Calu3 (cell line): ENCODE measurements at regions not wholly inside any gene's neighbourhood (a gene's known extent, or its start where the extent isn't known, plus 50 kb on each side); places are given as distances from the start of the nearest gene placed in this dataset.

Experiments
- BruUV-seq: library from RNA; stranded (reverse); fragments of 400-500 nt; replicated peaks from 2 replicates; lab custom pipeline; 2021; lab: Mats Ljungman, UMichigan
- CTCF ChIA-PET: fragments of 300-600 bp; sonication (Branson Sonifier 250); formaldehyde crosslinking; loops from one replicate; lab custom pipeline; 2022; ENCODE audit warnings: antibody characterized with exemption; lab: Charles Lee
- DNase-seq: peaks from one replicate; pipeline ENCODE4 v3.0.0; 2022
- H3K27ac Mint-ChIP-seq: one replicate; pipeline ENCODE4 v1.8.0; 2022; ENCODE audit warnings: mixed read lengths; ENCODE audit not compliant: unreplicated experiment
- H3K27me3 Mint-ChIP-seq: one replicate; pipeline ENCODE4 v1.8.0; 2022; ENCODE audit warnings: mixed read lengths; ENCODE audit not compliant: unreplicated experiment
- H3K36me3 Mint-ChIP-seq: one replicate; pipeline ENCODE4 v1.8.0; 2022; ENCODE audit warnings: mild to moderate bottlenecking, moderate library complexity, mixed read lengths; ENCODE audit not compliant: insufficient read depth, unreplicated experiment
- H3K4me1 Mint-ChIP-seq: one replicate; pipeline ENCODE4 v1.8.0; 2022; ENCODE audit warnings: mild to moderate bottlenecking, low read depth, mixed read lengths; ENCODE audit not compliant: unreplicated experiment
- H3K4me3 Mint-ChIP-seq: one replicate; pipeline ENCODE4 v1.8.0; 2022; ENCODE audit warnings: mild to moderate bottlenecking, low read depth, moderate library complexity, mixed read lengths; ENCODE audit not compliant: unreplicated experiment
- H3K9me3 Mint-ChIP-seq: one replicate; pipeline ENCODE4 v1.8.0; 2022; ENCODE audit warnings: low read depth, mixed read lengths; ENCODE audit not compliant: unreplicated experiment
- intact Hi-C: fragments of 100-400 bp; cut with micrococcal nuclease; formaldehyde crosslinking; loops from one replicate; pipeline ENCODE4 v1.10.0; 2022; ENCODE audit not compliant: unreplicated experiment
- TF ChIP-seq, protein P1 (sequence below): fragments of 200-600 bp; IDR thresholded peaks from one replicate; pipeline ENCODE4 v1.8.0; 2022; ENCODE audit warnings: antibody characterized with exemption; ENCODE audit not compliant: unreplicated experiment

DNA sequence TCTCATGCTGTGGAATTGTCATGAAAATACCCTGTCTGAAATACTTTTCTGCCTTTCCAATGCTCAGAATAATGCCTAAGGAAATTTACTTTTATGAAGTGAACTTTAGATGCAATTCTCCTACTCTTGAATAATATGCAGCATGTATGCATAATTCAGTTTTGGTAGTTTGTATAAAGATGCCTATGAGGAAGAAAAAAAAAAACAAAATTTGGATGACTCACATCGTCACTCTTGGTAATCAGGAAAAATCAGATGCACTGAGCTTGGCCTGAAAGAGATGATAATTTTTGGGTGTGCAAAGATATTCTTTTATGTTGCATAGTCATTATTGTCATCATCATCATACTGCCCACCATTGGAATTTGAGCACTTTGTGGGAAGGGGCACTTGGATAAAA is 382.1 kb downstream of the ANKRD7 start:
- H3K27ac Mint-ChIP-seq: no peak overlapping the region
- no peak overlapping the region for H3K4me3 Mint-ChIP-seq
- no peak for DNase-seq
- TF ChIP-seq, protein P1, sequence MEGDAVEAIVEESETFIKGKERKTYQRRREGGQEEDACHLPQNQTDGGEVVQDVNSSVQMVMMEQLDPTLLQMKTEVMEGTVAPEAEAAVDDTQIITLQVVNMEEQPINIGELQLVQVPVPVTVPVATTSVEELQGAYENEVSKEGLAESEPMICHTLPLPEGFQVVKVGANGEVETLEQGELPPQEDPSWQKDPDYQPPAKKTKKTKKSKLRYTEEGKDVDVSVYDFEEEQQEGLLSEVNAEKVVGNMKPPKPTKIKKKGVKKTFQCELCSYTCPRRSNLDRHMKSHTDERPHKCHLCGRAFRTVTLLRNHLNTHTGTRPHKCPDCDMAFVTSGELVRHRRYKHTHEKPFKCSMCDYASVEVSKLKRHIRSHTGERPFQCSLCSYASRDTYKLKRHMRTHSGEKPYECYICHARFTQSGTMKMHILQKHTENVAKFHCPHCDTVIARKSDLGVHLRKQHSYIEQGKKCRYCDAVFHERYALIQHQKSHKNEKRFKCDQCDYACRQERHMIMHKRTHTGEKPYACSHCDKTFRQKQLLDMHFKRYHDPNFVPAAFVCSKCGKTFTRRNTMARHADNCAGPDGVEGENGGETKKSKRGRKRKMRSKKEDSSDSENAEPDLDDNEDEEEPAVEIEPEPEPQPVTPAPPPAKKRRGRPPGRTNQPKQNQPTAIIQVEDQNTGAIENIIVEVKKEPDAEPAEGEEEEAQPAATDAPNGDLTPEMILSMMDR: no peak
- peaks cover 2% of the 10 kb centered on the region for H3K9me3 Mint-ChIP-seq
- H3K27me3 Mint-ChIP-seq: no peaks in the 10 kb centered on the region
- CTCF ChIA-PET: no interaction called here
- H3K4me1 Mint-ChIP-seq: no peaks in the 10 kb centered on the region
- no TSS peak for BruUV-seq
- no peaks in the 10 kb centered on the region for H3K36me3 Mint-ChIP-seq
- intact Hi-C loops: no loop called here

DNA sequence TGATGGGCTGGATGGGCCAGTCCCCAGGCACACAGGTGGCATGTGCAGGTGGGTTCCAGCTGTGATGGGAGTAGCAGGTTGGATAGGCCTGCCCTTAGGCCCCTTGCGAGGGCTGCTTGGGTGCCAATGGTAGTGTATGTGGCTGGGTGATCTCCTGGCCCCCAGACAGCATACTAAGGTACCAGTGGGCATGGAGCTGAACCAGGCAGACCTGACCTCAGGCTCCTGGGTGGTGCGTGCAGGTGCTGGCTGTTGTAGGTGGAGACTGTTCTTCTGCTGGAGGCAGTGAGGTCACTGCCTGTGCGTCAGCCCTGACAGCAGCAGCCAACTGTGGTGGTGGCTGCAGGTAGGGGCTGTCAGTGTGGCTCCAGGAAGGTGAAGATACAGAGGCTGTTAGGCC is 384.7 kb downstream of the ANKRD7 start:
- Mint-ChIP-seq H3K4me1 (no peaks in the 10 kb centered on the region), H3K4me3 (no peak overlapping the region), H3K27me3 (no peaks in the 10 kb centered on the region), H3K27ac (no peak overlapping the region), H3K36me3 (no peaks in the 10 kb centered on the region), H3K9me3 (peaks cover 2% of the 10 kb centered on the region)
- TF ChIP-seq, protein P1: no peak
- no TSS peak for BruUV-seq
- intact Hi-C loops: no loop called here
- CTCF ChIA-PET: no interaction called here
- DNase-seq: no peak

DNA sequence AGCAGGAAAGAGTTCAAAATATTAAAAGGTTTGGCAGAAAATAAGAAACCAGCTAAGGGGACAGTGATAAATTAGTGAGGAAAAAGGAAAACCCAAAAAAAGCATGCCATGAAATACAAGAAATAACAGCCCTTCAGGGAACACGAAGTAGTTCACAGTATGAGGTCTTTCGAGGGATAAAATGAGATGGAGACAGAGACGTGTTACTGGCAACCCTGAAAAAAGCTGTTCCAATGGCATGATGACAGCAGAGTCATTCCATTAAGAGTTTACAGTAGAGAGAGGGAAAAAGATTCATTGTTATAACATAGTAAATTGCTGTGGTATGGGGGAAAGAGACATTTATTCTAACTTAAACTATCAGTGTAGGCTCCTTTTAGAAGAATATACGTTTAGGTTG is 391.2 kb downstream of the ANKRD7 start:
- CTCF ChIA-PET: no interaction called here
- Mint-ChIP-seq H3K9me3 (no peaks in the 10 kb centered on the region), H3K36me3 (no peaks in the 10 kb centered on the region), H3K27ac (no peak overlapping the region), H3K27me3 (no peaks in the 10 kb centered on the region), H3K4me1 (no peaks in the 10 kb centered on the region), H3K4me3 (no peak overlapping the region)
- intact Hi-C loops: no loop called here
- no peak for DNase-seq
- TF ChIP-seq, protein P1: no peak
- BruUV-seq: no TSS peak

DNA sequence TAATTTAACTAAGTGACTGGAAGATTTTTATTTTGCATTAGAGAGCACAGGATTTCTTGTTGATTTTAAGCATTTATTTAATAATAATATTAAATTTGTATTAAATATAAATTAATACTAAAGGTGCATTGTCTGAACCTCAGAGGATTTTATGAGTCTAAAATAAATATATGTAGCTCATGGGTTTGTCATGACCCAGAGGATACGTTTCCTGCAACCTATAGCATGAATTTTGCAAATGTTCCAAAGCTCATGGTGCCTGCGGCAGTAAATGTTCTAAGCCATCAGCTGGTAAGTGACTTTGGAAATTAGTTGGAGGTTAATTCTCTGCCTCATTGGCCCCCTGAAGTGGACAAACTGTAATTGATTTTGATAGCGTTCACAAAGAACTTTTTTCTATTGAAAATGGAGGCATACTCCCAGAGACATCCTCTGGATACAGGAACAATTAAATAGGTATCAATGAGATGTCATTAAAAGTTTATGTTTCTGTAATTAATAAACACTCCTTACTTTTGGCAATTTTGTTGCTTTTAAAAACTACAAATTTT is 397.4 kb downstream of the ANKRD7 start:
- no peak for DNase-seq
- intact Hi-C loops: no loop called here
- no TSS peak for BruUV-seq
- Mint-ChIP-seq H3K4me3 (no peak overlapping the region), H3K27me3 (no peaks in the 10 kb centered on the region), H3K36me3 (no peaks in the 10 kb centered on the region), H3K4me1 (no peaks in the 10 kb centered on the region), H3K27ac (no peak overlapping the region), H3K9me3 (no peaks in the 10 kb centered on the region)
- CTCF ChIA-PET: no interaction called here
- TF ChIP-seq, protein P1: no peak
